HG03066 (cell line): ENCODE measurements at regions not wholly inside any gene's neighbourhood (a gene's known extent, or its start where the extent isn't known, plus 50 kb on each side); places are given as distances from the start of the nearest gene placed in this dataset.
"Not testable (repeated sequence)": the region's sequence is repeated elsewhere in the genome, so short reads cannot be mapped to it uniquely, and the experiment has no call there.

Source experiments
- ATAC-seq: cut with Tn5 transposase; IDR thresholded peaks from one replicate; pipeline ENCODE4 v1.9.1; 2021; ENCODE audit warnings: low read depth; ENCODE audit not compliant: unreplicated experiment

- ATAC-seq = no peak
Measured at GRCh38 chr20:26134606-26135005, 438.0 kb upstream of the ZNF337 start.

GRCh38 chr20:26133794-26134193, 437.1 kb upstream of the ZNF337 start:
- not testable (repeated sequence) for ATAC-seq

DNA sequence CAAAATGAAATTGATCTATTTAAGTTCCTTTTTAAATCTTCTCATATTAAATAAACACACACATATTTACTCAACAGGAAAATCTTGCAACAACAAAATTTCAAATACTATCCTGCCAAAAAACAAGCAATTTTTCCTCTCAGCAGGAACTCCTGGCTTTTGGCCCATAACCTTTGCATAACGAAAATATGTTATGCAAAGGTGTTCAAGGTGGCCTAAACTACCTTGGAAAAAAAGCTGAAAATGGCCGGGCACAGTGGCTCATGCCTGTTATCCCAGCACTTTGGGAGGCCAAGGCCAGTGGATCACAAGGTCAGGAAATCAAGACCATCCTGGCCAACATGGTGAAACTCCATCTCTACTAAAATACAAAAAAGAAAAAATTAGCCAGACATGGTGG, 424.3 kb upstream of the ZNF337 start:
- not testable (repeated sequence) for ATAC-seq

DNA sequence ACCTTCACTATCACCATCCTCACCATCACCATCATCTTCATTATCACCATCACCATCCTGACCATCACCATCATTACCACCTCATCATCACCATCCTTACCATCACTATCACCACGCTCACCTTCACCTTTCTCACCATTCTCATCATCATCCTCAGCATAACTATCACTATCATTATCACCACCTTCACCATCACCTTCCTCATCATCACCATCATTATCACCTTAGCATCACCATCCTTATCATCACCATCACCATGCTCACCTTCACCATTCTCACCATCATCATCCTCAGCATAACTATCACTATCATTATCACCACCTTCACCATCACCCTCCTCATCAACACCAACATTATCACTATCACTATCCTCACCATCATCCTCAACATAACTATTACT, 397.8 kb upstream of the ZNF337 start:
- not testable (repeated sequence) for ATAC-seq

DNA sequence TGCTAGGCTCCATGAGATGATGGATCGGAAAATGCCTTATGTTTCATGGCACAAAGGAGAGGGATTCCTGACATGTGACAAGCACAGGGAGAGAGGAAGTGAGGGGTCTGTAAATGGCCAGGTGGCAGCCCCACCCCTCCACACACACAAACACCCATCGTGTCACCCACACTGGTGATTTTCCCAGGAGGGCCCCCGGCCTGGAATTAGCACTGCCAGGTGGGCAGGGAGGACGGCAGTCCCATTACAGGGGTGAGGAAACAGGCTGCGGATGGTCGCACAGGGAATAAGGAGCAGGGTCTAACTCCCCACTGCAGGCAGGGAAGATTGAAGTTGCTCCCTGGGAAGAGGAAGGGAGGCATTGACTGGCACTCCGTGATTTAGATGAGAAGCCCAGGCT, 395.3 kb upstream of the ZNF337 start:
- ATAC-seq = not testable (repeated sequence)

GRCh38 chr20:26086195-26086594, 389.5 kb upstream of the ZNF337 start:
- not testable (repeated sequence) for ATAC-seq

DNA sequence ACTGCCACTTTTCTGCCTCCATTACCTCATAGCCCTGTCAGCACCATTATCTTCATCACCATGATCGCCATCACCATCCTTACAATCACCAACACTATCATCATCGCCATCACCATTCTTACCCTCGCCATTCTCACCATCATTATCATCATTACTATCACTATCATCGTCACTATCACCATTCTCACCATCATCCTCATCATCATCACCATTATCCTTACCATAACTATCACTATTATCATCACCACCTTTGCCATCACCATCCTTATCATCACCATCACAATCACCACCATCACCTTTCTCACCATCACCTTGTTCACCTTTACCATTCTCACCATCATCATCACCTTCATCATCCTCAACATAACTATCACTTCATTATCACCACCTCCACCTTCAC, 377.3 kb upstream of the ZNF337 start:
- not testable (repeated sequence) for ATAC-seq

GRCh38 chr20:26059324-26059723, 362.7 kb upstream of the ZNF337 start:
- not testable (repeated sequence) for ATAC-seq

DNA sequence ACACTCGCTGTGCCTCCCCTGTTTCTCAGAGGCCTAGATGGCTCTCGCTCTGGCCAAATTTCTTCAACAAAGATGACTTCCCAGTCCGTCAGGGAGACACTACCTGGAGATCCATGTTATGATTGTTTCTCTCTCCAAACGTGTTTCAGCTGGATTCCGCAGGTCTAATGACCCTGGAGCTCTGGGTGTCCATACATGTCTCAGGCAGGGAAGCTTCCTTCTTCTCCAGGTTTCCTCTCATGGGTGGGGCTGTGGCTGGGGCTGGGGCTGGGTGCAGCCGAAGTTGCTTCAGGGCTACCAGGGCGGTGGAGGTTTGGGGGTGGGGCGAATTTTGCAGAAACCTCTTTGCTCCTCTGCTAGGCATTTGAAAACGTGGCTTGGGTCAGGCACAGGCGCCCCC, 361.8 kb upstream of the ZNF337 start:
- not testable (repeated sequence) for ATAC-seq

DNA sequence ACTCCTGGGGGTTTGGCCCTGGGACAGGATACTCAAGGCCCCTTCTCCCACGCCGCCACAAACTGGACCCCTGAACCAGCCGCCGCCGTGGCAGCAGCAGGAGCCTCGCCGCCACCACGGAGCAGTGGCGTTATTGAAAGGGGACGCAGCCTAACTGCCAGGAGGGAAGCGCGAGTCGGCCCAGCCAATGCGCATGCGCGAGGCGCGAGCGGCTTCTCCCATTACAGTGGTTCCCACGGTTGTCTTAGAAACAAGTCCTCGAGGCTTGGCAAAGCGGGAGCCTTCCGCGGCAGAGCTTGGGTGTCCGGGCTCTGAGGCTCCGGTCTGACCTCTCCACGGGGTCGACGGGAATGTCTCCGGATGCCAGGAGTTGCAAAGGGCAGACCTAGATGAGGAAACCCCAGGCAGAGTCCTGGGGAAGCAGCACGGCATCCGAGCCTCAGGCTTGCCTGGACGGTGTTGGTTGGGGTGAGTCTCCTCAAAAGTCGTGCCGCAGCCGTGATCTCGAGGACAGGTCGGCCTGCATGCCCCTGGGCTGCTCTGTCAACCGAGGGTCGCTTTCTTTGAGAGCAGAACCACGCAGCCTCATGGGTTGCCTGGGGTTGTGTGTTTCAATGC, 360.6 kb upstream of the ZNF337 start:
- not testable (repeated sequence) for ATAC-seq

DNA sequence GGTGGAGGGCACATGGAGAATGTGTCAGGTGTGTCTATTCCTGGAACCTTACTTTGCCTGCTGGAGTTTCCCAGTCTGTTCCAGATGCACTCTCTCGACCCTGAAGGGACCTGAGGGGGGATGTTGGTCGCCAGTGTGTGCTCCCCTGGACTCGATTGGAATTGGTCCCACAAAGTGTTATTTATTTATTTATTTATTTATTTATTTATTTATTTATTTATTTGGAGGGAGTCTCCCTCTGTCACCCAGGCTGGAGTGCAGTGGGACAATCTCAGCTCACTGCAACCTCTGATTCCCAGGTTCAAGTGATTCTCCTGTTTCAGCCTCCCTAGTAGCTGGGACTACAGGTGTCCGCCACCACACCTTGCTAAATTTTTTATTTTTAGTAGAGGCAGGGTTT, 329.1 kb upstream of the ZNF337 start:
- ATAC-seq = not testable (repeated sequence)

DNA sequence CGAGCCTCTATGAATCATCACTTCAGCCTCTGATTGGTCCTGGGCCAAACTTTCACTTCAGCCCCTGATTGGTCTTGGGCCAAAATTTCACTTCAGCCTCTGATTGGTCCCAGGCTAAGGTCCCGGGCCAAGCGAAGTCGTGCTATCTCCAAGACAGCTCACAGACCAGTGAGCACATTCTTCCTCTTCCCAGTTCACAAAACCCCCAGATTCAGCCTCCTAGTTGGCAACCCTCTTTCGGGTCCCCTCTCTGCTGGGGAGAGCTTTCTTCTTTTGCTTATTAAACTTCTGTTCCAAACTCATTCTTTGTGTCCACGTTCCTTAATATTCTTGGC, 314.3 kb upstream of the ZNF337 start:
- not testable (repeated sequence) for ATAC-seq

GRCh38 chr20:26010224-26010941, 313.7 kb upstream of the ZNF337 start:
- not testable (repeated sequence) for ATAC-seq

DNA sequence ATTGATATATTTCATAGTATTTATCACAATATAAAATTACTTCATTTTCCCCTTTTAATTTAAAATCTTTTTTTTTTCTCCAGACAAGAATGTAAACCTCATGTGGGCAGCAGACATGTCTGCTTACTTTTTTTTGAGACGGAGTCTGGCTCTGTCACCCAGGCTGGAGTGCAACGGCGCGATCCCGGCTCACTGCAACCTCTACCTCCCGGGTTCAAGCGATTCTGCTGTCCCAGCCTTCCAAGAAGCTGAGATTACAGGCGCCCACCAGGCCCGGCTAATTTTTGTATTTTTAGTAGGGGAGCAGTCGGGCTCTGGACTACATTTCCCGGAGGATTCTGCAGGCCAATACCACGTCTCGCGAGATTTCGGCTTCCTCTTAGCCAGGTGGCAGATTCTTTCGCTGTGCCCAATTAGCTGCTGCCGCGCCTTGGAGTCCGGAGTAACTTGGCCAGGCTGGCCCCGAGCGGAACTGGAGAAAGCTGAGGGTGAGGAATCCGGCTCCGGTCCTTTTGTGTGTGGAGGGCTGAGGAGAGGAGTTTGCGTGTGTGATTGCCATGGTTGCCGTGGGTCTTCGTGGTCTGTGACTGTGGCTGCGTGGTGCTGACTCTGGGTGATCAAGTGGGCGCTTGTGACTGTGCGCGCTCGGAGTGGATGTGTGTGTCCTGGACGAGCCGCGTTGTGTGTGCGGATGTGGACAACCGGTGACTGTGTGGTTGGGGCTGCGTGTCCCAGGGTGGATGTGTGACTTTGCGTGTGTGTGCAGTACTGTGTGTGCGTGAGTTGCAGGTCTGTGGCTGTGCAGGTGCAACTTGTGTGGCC, 313.0 kb upstream of the ZNF337 start:
- not testable (repeated sequence) for ATAC-seq

DNA sequence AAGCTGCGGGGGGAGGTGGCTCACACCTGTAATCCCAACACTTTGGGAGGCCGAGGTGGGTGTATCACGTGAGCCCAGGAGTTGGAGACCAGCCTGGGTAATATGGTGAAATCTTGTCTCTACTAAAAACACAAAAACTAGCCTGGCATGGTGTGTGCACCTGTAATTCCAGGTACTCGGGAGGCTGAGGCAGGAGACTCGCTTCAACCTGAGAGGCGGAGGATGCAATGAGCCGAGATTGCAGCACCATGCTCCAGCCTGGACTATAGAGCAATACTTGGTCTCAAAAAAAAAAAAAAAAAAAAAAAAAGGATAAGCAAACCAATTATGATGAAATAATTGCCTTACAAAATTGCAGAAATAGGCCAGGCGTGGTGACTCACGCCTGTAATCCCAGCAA, 311.4 kb upstream of the ZNF337 start:
- ATAC-seq = not testable (repeated sequence)

DNA sequence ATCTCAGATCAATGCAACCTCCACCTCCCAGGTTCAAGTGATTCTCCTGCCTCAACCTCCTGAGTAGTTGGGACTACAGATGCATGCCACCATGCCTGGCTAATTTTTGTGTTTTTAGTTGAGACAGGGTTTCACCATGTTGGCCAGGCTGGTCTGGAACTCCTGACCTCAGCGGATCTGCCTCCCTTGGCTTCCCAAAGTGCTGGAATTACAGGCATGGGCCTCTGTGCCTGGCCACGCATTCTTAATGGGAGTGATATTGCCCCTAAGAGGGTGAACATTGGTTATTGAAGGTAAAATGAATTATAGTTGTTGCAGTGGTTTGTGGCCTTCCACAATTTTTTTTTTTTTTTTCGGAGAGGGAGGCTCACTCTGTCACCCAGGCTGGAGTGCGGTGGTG, 309.5 kb upstream of the ZNF337 start:
- ATAC-seq = not testable (repeated sequence)

DNA sequence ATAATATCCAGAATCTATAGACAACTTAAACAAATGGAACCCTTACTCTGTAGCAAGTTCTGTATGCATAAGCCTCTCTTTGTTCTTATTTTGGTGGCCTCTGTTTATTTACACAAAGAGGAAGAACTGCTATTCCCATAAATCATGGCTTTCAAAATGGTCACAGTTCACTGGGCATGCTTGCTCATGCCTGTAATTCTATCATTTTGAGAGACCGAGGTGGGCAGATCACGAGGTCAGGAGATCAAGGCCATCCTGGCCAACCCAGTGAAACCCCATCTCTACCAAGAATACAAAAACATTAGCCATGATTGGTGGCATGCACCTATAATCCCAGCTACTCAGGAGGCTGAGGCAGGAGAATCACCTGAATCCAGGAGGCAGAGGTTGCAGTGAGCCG, 307.3 kb upstream of the ZNF337 start:
- not testable (repeated sequence) for ATAC-seq

DNA sequence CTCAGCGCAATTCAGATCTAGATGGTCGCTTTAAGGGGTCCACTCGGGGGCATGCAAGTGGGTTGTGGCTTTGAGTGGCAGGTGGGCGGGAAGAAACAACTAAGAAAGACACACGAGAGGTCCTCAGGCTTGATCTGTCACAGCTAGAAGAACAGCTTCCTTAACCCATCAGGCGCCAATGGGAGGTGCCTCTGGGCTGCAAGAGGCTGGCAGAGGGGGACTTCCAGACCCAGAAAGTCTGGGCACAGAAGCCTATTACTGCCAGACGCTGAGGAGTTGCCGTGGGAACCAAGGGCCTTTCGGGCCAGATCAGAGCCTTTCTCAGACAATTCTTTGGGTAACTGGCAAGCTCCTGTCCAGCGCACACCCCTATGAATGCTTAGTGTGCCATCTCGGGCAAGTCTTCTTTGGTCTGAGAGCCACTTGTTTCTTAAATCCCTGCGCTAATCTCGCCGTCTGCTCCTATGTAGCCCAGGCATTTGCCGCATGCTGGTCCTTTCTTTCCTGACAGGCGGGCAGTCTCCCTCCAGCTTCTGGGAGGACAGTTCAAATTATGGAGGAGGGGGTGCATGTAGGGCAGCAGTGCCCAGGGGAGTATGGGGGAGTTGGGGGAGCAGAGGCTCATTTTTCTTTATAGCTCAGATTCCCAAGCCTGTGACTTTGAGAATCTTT, 300.9 kb upstream of the ZNF337 start:
- not testable (repeated sequence) for ATAC-seq

GRCh38 chr20:25992146-25992545, 295.5 kb upstream of the ZNF337 start:
- no peak for ATAC-seq

DNA sequence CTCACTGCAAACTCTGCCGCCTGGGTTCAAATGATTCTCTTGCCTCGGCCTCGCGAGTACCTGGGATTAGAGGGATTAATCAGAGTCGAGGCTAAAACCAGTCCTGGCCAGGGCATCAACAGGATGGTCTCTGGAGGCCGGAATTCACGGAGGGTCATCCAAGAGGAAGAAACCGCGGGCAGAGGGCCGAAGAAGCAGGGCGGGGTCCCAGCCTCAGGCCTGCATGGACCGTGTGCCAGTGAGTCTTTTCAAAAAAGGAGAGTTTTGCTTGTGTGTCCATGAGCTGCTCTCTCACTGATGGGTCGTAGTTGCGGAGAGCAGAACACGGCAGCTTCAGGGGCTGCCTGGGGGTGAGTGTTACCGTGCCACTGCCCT, 295.1 kb upstream of the ZNF337 start:
- ATAC-seq = no peak
